HG02885 (cell line): ENCODE measurements at regions not wholly inside any gene's neighbourhood (a gene's known extent, or its start where the extent isn't known, plus 50 kb on each side); places are given as distances from the start of the nearest gene placed in this dataset.
"Not testable (repeated sequence)": the region's sequence is repeated elsewhere in the genome, so short reads cannot be mapped to it uniquely, and the experiment has no call there.

ENCODE experiments used
- ATAC-seq: cut with Tn5 transposase; IDR thresholded peaks from one replicate; pipeline ENCODE4 v1.9.1; 2021; ENCODE audit warnings: mild to moderate bottlenecking; ENCODE audit not compliant: unreplicated experiment, poor library complexity

DNA sequence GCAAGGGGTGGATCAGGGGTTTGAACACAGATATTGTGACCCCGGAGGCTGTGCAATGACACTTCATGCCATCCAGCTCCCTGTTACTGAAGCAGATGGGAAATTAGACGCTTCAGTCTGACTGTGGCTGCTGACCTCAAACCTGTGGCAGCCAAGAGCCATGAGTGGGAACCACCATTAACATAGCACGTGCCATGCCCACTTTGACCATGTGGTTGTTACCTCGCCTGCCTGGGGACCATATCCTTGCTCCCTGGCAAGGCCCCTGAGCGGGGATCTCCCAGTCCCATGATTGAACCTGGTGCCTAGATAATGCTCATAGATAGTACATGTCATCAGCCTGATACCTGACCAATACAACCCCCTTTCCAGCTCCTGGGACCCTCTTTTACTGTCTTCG lies 68.9 kb downstream of the CYP26B1 start:
- ATAC-seq, result no peak

DNA sequence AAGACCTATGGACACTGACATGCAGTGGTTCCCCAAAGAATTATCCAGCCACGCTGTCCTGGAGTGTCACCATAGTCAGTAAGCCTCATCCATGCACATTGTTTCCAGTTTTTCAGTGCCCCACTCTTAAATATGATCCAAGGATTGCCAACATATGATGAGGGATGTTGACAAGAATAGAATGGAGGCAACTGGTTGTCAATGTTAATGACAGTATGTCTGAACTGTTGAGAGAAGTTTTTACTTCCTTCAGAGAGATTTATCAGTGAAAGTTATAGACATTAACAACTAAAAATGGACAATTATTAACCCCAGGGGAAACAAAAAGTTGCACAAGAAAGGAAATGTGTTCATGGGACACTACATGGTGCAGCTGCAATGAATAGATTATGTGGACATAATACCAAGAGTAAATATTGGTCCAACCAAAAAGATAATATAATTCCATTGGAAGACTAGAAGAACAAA lies 69.9 kb downstream of the CYP26B1 start:
- no peak for ATAC-seq

DNA sequence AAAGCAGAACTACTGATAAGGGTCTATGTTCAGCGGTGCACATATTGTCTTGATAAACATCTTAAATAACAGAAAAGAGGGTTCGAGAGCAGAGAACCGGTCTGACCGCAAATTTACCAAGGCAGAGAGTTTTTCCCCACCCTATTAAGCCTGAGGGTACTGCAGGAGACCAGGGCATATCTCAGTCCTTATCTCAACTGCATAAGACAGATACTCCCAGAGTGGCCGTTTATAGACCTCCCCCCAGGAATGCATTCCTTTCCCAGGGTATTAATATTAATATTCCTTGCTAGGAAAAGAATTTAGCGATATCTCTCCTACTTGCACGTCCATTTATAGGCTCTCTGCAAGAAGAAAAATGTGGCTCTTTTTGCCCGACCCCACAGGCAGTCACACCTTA lies 74.3 kb downstream of the CYP26B1 start:
- not testable (repeated sequence) for ATAC-seq

DNA sequence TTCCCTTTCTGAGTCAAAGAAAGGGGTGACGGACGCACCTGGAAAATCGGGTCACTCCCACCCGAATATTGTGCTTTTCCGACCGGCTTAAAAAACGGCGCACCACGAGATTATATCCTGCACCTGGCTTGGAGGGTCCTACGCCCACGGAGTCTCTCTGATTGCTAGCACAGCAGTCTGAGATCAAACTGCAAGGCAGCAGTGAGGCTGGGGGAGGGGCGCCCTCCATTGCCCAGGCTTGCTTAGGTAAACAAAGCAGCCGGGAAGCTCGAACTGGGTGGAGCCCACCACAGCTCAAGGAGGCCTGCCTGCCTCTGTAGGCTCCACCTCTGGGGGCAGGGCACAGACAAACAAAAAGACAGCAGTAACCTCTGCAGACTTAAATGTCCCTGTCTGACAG lies 83.5 kb downstream of the CYP26B1 start:
- not testable (repeated sequence) for ATAC-seq

DNA sequence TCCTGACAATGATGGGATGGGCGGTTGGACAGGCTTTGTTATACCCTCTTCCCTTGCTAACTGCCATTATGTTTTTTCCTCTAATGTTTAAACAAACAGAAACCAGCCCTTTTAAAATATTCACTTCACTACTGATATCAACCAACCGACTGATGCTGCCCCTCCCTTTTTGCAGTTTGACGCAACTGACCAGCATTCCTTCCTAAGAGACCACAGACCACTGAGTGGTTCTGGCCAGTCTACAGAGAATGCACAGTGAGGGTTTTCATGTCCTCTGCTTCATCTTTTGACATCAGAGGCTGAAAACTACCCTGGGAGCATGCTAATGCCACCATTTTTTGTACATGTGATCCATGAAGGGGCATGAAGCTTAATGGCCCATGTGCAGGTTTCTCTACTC lies 85.3 kb downstream of the CYP26B1 start:
- ATAC-seq, result no peak

DNA sequence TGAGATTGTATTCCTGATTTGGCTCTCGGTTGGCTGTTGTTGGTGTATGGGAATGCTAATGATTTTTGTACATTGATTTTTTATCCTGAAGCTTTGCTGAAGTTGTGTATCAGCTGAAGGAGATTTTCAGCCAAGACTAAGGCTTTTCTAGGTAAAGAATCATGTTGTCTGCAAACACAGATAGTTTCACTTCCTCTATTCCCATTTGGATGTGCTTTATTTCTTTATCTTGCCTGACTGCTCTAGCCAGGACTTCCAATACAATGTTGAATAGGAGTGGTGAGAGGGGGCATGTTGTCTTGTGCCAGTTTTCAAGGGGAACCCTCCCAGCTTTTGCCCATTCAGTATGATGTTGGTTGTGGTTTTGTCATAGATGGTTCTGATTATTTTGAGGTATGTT lies 90.4 kb downstream of the CYP26B1 start:
- ATAC-seq, result no peak

DNA sequence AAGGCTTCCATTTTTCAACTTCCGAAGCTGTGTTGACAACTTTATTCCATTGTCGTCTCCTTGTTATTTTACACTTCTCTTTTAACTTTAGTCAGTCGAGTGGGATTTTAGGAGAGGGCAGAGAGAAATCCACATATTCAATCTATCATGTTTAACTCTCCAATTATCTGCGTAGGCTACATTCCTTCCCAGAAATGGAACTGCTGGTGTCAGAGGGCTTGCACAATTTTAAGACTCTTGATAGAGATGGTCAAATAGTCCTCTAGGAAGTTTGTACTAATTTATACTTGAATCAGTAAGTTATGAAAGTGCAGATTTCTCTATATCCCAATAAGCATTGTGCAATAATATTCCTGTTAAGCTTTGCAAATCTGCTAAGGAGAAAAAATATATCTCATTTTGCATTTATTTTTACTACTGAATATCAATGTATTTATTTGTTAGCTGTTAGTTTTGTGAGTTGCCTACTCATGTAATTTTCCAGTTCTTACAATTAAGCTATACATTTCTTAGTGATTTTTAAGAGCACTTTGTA lies 95.6 kb downstream of the CYP26B1 start:
- ATAC-seq, result no peak

DNA sequence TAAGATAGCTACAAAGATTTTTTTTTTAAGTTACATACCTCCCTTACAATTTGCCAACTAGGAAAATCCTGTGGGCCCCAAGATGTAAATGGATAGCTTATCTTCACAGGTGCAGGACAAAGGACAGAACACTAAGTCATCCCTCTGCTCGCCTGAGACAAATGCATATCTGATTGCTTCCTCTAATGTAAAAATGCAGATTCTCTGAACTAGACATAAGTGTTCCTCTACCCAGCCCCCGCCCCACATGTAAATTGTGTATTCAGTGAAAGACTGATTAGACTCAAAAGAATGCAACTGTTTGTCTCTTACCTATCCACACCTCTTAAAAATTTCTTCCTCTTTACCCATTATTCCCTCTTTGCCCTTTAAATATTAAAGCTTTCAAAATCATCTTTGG lies 96.5 kb downstream of the CYP26B1 start:
- no peak for ATAC-seq

DNA sequence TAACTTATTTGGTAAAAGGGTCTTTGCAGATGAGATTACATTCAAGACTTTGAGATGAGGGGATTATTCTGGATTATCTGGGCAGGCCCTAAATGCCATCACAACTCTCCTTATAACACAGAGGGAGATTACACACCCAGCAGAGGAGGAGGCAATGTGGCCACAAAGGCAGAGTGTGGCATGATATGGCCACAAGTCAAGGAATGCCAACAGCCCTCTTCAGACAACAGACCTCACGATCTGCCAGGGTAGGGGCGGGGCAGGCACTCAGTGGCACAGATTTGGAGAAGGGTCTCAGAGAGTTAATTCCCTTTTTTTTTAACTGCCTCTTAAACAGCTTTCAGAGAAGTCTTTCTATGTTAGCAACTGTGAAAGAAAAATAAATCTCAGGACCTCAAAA lies 96.9 kb downstream of the CYP26B1 start:
- ATAC-seq, result no peak

DNA sequence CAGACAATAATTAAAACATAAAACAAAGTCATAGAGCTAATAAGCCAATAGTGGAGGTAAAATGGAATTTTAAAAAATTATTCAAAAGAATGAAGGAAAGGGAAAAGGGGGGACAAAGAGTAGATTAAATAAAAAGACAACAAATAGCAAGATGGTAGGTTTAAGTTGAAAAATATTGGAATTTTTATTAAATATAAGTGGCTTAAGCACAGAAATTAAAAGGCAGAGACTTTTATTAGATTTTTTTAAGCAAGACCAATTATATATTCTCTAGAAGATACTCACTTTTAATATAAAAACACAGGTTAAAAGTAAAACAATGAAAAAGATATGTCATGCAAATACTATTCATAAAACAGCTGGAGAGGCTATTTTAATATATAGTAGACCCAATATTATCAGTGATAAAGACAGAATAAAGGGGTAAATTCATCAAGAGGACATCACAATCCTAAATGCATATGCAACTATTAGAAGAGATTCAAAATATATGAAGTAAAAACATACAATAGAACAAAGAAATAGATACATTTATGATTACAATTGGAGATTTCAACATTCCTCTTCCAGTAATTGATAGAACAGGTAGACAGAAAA lies 98.7 kb downstream of the CYP26B1 start:
- no peak for ATAC-seq

DNA sequence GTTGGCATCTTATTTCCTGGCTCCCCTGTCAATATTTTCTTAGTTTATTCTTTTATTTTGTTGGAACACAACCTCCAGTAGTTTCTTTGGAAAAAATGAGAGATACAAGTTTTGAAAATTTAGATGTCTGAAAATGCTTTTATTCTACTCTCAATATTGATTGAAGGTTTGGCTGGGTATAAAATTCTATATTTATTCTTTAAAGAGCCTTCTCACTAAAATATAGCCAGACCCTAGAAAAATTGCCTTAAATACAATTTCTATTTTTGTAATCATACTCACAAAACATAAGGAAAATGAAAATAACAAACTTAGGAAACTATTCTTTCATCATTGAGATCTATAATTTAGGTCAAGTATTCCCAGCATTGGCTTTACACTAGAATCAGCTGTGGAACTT lies 103.7 kb downstream of the CYP26B1 start:
- ATAC-seq, result no peak

DNA sequence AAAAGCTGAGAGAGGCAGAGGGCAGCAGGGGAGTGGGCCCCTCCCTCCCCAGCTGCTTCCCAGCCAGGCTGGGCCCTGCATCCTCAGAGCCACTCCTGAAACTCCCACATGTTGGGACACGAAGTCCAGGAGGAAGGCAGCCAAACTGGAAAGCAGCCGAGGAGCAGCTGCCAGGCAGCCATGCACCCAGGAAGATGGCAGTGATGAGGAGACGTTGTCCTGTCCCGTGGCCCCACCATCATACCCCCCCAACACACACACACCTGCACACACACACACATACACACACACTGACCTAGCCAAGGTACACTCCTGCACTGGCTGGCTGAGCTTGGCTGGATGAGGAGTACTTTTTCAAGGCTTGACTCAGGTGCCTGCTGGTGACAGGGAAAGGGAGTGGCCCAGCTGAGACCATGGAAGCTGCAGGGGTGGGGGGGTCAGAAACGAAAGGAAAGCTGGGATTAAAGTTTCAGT lies 106.0 kb downstream of the CYP26B1 start:
- no peak for ATAC-seq

DNA sequence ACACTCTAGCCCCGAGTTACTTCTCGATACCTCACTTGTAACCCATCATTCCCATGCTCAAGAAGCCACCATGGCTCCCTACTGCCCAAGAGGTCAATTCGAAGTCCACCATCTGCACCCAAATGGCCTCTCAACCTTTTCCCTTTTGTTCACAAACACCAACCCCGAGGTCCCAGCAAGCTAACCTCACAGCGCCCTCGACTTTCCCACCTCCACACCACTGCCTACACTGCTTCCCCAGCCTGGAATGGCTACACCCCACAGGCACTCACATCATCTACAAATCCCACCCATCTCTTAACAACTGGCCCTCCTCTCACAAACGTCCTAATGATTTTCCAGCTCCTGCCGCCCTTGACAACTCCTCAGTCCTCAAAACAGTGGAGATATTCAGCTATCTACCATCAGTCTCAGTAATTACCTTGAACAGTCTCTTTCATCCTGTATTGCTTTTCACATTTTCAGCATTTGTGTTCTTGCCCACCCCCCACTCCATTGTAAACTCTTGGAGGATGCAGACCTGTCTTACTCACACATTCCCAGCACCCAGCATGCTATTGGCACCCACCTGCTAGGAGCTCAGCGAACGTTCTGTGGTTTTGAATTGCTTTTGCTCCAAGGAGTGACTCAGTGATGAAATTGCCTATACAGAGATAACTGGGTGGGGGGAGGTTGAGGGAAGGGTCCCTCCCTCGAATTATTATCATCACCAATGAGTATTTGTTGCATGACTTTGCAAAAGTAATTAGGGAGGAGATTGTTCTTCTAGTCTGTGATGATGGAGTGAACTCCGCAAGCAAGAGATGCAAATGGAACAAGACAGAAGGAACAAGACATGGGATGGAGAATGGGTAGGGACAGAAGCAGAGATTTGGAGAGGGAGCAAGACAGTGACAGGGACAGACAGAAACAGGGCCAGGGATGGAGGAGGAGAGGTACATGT lies 106.8 kb downstream of the CYP26B1 start:
- ATAC-seq, result no peak

DNA sequence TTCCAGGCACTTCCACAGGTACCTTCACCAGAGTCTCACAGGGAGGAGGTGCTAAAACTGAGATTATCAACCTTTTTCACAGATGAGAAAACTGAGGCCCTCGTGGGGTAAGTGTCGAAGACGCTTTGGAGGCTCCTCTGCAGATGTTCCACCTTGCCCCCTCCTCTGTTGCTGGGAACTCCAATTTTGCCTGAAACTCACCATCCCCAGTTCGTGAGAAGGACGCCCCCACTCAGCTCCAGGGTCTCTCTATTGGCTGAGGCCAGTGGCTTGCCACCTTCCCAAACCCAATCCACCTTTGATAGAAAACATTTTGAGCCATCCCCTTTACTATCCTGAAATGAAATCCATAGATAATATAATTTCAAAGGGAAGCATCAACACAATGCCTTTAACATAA lies 109.1 kb downstream of the CYP26B1 start:
- no peak for ATAC-seq

DNA sequence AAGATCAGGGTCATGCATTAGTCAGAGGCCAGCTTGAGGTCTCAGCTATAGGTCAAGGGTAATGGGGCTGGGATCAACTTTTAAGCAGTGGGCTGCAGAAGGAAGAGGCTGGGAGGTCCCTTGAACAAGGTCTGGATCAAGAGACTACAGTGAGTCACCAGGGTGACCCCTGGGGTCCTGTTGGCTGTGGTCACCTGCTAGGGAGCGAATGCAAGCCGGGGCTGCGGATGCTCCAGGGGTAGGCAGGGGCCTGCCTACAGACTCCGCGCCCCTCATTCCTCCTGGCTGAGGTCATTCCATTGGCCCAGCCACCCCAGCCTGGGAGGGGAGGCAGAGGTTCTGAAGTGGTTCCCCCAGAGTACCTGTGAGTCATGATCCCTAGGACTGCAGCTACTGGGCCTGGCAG lies 110.4 kb downstream of the CYP26B1 start:
- ATAC-seq, result no peak

DNA sequence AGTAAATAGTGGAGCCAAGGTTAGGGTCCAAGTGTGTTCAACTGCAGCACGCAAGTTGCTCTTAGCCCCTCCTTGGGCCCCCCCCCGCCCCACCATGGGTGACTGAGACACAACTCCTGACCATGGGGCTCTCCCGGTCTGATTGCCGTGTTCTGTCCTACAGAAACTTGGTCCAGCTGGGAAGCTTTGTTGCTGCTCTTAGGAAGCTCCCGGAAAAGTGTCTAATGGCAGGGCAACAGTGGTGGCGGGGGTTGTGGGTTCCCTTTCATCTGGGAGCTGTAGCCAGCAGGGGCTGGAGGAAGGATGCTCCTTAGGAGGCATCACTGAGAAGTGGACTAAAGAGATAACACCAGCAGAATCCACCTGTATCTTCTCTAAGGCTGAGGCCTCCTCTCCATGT lies 111.1 kb downstream of the CYP26B1 start:
- ATAC-seq, result no peak

DNA sequence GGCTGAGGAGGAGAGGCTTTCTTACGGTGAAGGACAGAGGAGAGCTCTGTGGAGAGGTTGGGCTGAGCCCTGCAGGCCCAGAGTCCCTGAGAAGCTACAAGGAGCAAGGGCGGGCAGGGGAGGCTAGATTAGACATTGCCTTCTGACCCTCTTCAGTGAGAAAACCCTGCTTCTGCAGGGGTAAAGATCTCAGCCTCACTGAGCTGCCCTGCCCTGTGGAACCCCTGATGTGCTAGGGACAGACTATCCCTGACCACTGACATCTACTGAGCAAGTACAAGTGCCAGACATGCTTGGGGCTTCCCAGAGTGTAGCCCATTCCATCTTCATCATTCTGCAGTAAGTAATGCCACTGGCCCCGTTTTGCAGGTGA lies 111.5 kb downstream of the CYP26B1 start:
- no peak for ATAC-seq

DNA sequence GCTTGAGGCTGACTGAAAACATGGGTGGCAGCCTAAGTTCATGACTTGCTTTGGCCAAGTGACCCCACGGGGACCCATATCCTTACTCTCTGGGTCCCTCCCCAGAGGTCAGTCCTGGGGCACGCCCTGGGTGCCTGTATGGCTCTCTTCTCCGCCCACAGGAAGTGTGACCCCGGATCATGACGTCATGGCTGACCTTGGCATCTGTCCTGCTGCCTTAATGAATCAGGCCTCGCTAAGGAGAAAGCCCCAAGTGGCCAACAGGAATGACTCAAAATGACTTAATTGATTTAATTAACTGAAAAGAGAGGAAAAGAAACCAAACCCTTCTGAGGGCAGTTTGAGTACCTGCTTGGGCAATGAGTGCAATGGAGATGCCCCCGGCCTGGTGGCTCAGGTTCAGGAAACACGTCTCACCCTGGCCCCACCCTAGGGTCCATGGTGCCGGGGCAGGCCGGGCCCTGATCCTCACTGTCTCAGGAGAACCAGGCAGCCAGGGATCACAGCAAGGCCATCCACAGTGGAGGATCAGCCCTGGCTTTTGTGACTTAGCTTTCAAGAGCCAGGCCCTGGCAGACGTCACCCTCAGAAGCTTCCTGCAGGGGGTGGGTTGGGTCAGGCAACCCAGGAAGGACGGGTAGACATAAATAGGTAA lies 112.0 kb downstream of the CYP26B1 start:
- ATAC-seq, result no peak

DNA sequence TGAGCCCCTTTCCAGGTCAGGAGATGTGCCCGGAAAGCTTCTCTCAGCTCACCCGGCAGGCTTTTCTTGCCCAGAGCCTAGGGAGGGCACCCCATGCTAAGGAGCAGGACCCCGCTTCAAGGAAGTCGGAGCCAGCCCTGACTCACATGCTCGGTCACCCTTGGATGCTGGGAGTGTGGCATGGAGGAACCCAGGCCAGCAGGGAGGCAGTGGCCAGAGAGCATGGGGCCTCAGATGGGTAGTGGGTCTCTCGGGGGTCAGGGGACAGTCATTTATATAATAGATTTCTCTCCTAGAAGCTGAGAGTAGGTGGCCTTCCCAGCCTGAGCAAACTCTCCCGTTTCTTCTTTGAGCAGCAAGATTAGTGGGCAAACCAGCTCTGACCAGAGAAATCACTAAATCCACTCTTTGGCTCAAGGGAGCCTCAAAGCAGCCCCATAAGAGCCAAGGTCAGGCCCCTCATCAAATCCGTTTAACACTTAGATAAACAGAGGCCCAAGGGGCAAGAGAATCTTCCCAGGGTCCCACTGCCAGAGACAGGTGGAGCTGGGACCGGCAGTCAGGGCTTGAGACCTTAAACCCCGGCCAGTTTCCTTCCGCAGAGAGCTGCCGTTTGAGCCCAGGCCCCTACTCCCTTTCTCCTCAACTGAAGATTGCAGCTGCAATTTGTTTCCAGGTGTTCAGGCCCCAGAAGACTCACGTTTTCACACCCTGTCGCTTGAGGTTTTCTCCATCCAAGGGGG lies 113.1 kb downstream of the CYP26B1 start:
- no peak for ATAC-seq

DNA sequence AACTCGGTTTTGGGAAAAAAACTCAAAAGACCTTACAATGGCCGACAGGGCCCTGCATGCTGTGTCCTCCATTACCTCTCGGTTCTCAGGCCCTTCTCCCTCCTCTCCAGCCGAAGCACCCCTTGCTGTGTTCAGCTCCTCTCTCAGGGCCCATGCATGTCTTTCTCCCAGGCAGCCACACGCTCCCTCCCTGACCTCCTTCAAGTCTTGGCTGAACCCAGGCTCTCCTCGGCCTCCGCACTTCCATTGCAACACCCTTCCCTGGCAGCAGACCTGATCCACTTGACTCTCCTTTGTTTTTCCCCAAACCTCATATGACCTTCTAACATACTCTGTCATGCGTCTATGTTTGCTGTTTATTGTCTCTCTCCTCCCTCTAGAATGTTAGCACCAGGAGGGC lies 114.0 kb downstream of the CYP26B1 start:
- ATAC-seq, result no peak
